SK-N-SH (cell line): ENCODE measurements at regions not wholly inside any gene's neighbourhood (a gene's known extent, or its start where the extent isn't known, plus 50 kb on each side); places are given as distances from the start of the nearest gene placed in this dataset.

Experiments
- CTCF ChIA-PET: fragments of 300-600, 350-600 bp; formaldehyde crosslinking; extraction: SDS; loops from one replicate; lab custom pipeline; 2021; lab: Yijun Ruan, JAX
- POLR2A ChIA-PET: fragments of 350-600 bp; sonication (Branson Sonifier 250); formaldehyde crosslinking; extraction: SDS; loops from one replicate; lab custom pipeline; 2020; ENCODE audit warnings: antibody characterized with exemption, inconsistent platforms; lab: Yijun Ruan, JAX
- DNase-seq: peaks from one replicate; pipeline ENCODE4 v3.0.0; 2012
- H2AFZ ChIP-seq: fragments of 200-600 bp; sonication (generic); 2 replicates; pipeline ENCODE4 v1.8.1; 2016; ENCODE audit warnings: antibody characterized with exemption, mild to moderate bottlenecking, low read depth
- H3F3A ChIP-seq: fragments of 200-600 bp; sonication (generic); replicated peaks from 2 replicates; pipeline ENCODE3; 2016; ENCODE audit warnings: antibody characterized with exemption, mild to moderate bottlenecking; ENCODE audit not compliant: insufficient read depth
- H3K27ac ChIP-seq, 2 experiments: fragments of 200-500 bp in 1 of 2; fragments of 200-600 bp in 1 of 2; sonication (Bioruptor generic) in 1 of 2; sonication (generic), shearing (Covaris generic) in 1 of 2; 2 replicates each; pipeline versions ENCODE4 v1.5.1 to v1.6.1; 2014 to 2016; ENCODE audit warnings: low read depth in 2 of 2, inconsistent platforms in 1 of 2, low read length in 1 of 2, mild to moderate bottlenecking in 1 of 2, mixed read lengths in 1 of 2
- H3K27me3 ChIP-seq: fragments of 200-600 bp; sonication (generic), shearing (Covaris generic); 2 replicates; pipeline ENCODE4 v1.6.1; 2016; ENCODE audit warnings: mixed run types; ENCODE audit not compliant: insufficient read depth
- H3K36me3 ChIP-seq, 2 experiments: fragments of 200-500 bp in 1 of 2; fragments of 200-600 bp in 1 of 2; sonication (Bioruptor generic) in 1 of 2; sonication (generic) in 1 of 2; replicated peaks in 1 of 2; 2 replicates each; pipeline versions ENCODE3 to v1.5.1; 2014 to 2016; ENCODE audit warnings: low read length in 1 of 2, mild to moderate bottlenecking in 1 of 2; ENCODE audit not compliant: insufficient read depth in 2 of 2, control insufficient read depth in 1 of 2
- H3K4me1 ChIP-seq, 2 experiments: fragments of 200-500 bp in 1 of 2; fragments of 200-600 bp in 1 of 2; sonication (Bioruptor generic) in 1 of 2; sonication (generic), shearing (Covaris generic) in 1 of 2; 2 replicates each; pipeline versions ENCODE4 v1.5.1 to v1.6.1; 2014 to 2016; ENCODE audit warnings: low read depth in 1 of 2, low read length in 1 of 2, mixed run types in 1 of 2; ENCODE audit not compliant: insufficient read depth in 2 of 2, control insufficient read depth in 1 of 2
- H3K4me2 ChIP-seq: fragments of 200-600 bp; sonication (generic), shearing (Covaris generic); 2 replicates; pipeline ENCODE4 v1.6.1; 2017; ENCODE audit warnings: mixed run types
- H3K4me3 ChIP-seq, 2 experiments: fragments of 200-500 bp in 1 of 2; fragments of 200-600 bp in 1 of 2; sonication (Bioruptor generic) in 1 of 2; sonication (generic), shearing (Covaris generic) in 1 of 2; 2 replicates each; pipeline versions ENCODE4 v1.5.1 to v1.8.1; 2014 to 2016; ENCODE audit warnings: low read depth in 2 of 2, inconsistent platforms in 1 of 2, low read length in 1 of 2, mild to moderate bottlenecking in 1 of 2, mixed read lengths in 1 of 2, moderate library complexity in 1 of 2
- H3K79me2 ChIP-seq: fragments of 200-600 bp; sonication (generic); 2 replicates; pipeline ENCODE4 v1.8.1; 2017; ENCODE audit warnings: mild to moderate bottlenecking; ENCODE audit not compliant: insufficient read depth
- H3K9ac ChIP-seq: fragments of 200-600 bp; sonication (generic); 2 replicates; pipeline ENCODE4 v1.6.1; 2017; ENCODE audit warnings: mixed run types
- H3K9me2 ChIP-seq: fragments of 200-600 bp; sonication (generic); 2 replicates; pipeline ENCODE4 v1.6.1; 2017; ENCODE audit warnings: mixed run types
- H3K9me3 ChIP-seq: fragments of 200-600 bp; sonication (generic); 2 replicates; pipeline ENCODE4 v1.6.1; 2017; ENCODE audit warnings: mixed run types, mild to moderate bottlenecking, moderate library complexity
- H4K20me1 ChIP-seq: fragments of 200-600 bp; sonication (generic); 2 replicates; pipeline ENCODE4 v1.6.1; 2017; ENCODE audit warnings: mild to moderate bottlenecking, mixed run types; ENCODE audit not compliant: insufficient read depth
- CHD2 ChIP-seq: fragments of 150-350 bp; IDR thresholded peaks from 2 replicates; pipeline ENCODE4 v1.6.1; 2018; ENCODE audit warnings: low read length; ENCODE audit not compliant: partially characterized antibody
- ELF1 ChIP-seq: IDR thresholded peaks from 2 replicates; pipeline ENCODE4 v1.4.0; 2012
- EP300 ChIP-seq, 2 experiments: IDR thresholded peaks; 2 replicates each; pipeline versions ENCODE4 v1.4.0 to v1.6.1; 2012; ENCODE audit warnings: borderline replicate concordance in 1 of 2, low read depth in 1 of 2, low read length in 1 of 2
- EZH2phosphoT487 ChIP-seq: fragments of 200-600 bp; sonication (generic); IDR thresholded peaks from 2 replicates; pipeline ENCODE4 v1.6.1; 2017; ENCODE audit warnings: low read depth, mixed run types, mild to moderate bottlenecking, antibody characterized with exemption, moderate library complexity, borderline replicate concordance
- FOSL2 ChIP-seq: IDR thresholded peaks from 2 replicates; pipeline ENCODE4 v1.4.0; 2012; ENCODE audit warnings: low read depth, mild to moderate bottlenecking, moderate library complexity, borderline replicate concordance
- FOXJ3 ChIP-seq: sonication (generic); formaldehyde crosslinking; IDR thresholded peaks from 2 replicates; pipeline ENCODE4 v1.5.1; 2020; ENCODE audit warnings: mild to moderate bottlenecking, missing genetic modification reagents
- GABPA ChIP-seq: IDR thresholded peaks from 2 replicates; pipeline ENCODE4 v1.4.0; 2012; ENCODE audit warnings: low read depth, mild to moderate bottlenecking
- MEF2A ChIP-seq: IDR thresholded peaks from 2 replicates; pipeline ENCODE4 v1.4.0; 2012; ENCODE audit warnings: low read depth, borderline replicate concordance
- MXI1 ChIP-seq: IDR thresholded peaks from 2 replicates; pipeline ENCODE4 v1.6.1; 2012; ENCODE audit warnings: mild to moderate bottlenecking, low read depth, low read length, improper control_type of control experiment
- POLR2AphosphoS5 ChIP-seq: IDR thresholded peaks from 2 replicates; pipeline ENCODE4 v1.6.1; 2012; ENCODE audit warnings: low read depth, low read length
- RFX5 ChIP-seq: IDR thresholded peaks from 2 replicates; pipeline ENCODE4 v1.6.1; 2012; ENCODE audit warnings: mild to moderate bottlenecking, improper control_type of control experiment, low read length
- SMC3 ChIP-seq: IDR thresholded peaks from 2 replicates; pipeline ENCODE4 v1.6.1; 2012; ENCODE audit warnings: low read depth, low read length, improper control_type of control experiment
- TAF1 ChIP-seq: IDR thresholded peaks from 2 replicates; pipeline ENCODE4 v1.6.1; 2012; ENCODE audit warnings: low read depth, mild to moderate bottlenecking, low read length, moderate library complexity, borderline replicate concordance
- TCF12 ChIP-seq: IDR thresholded peaks from 2 replicates; pipeline ENCODE4 v1.4.0; 2012
- YY1 ChIP-seq: IDR thresholded peaks from 2 replicates; pipeline ENCODE4 v1.4.0; 2012; ENCODE audit warnings: low read depth, mild to moderate bottlenecking
- ZBTB33 ChIP-seq: IDR thresholded peaks from 2 replicates; pipeline ENCODE4 v1.4.0; 2012; ENCODE audit warnings: low read depth, borderline replicate concordance
- WGBS: methylation state at CpG from one replicate; pipeline ENCODE4 v1.1.6; 2017; ENCODE audit warnings: low lambda C conversion rate; 5-methylcytosine and 5-hydroxymethylcytosine counted together
- TF ChIP-seq, protein P1 (sequence below): fragments of 200-600 bp; sonication (generic); IDR thresholded peaks from 2 replicates; pipeline ENCODE4 v1.6.1; 2017; ENCODE audit warnings: antibody characterized with exemption, mild to moderate bottlenecking, moderate library complexity
- TF ChIP-seq, protein P2 (sequence below): IDR thresholded peaks from 2 replicates; pipeline ENCODE4 v1.4.0; 2012; ENCODE audit warnings: low read depth, borderline replicate concordance
- TF ChIP-seq, protein P3 (sequence below): IDR thresholded peaks from 2 replicates; pipeline ENCODE4; 2012

GRCh38 chr10:100659361-100660098 lies 85.9 kb upstream of the PAX2 start:
- H4K20me1 ChIP-seq: no peaks in the 10 kb centered on the region
- H3K79me2 ChIP-seq: no peaks in the 10 kb centered on the region
- no peak overlapping the region for H2AFZ ChIP-seq
- no peak overlapping the region for H3K27ac ChIP-seq
- ChIA-PET CTCF (interaction anchor here (0.8 to 2.7 kb wide), 3 partner anchors 11 to 97 kb away, joined by 3 to 9 read pairs (median 7); no protein-coding TSS in a partner anchor), POLR2A (no interaction called here)
- no peaks in the 10 kb centered on the region for H3K9me2 ChIP-seq
- WGBS: 66% methylated on average over 38 of the region's 50 CpGs
- no peak overlapping the region for H3K9ac ChIP-seq
- no peaks in the 10 kb centered on the region for H3F3A ChIP-seq
- peaks cover 59% of the 10 kb centered on the region for H3K27me3 ChIP-seq
- H3K4me1 ChIP-seq: peaks cover 0 to 10% of the 10 kb centered on the region in 2 experiments; a peak in 1 of 4 replicates
- no peaks in the 10 kb centered on the region for H3K36me3 ChIP-seq
- TF ChIP-seq YY1 (no peak), ELF1 (no peak), FOSL2 (no peak), MXI1 (no peak), EZH2phosphoT487 (no peak), GABPA (no peak), ZBTB33 (no peak), MEF2A (no peak), TCF12 (no peak), POLR2AphosphoS5 (no peak), RFX5 (no peak), FOXJ3 (no peak), SMC3 (no peak), EP300 (IDR thresholded peaks at IDR 0.05; ENCODE audit: borderline replicate concordance in 1 of 2, low read depth in 1 of 2, low read length in 1 of 2) (no peak), TAF1 (no peak), CHD2 (no peak)
- TF ChIP-seq, protein P1, sequence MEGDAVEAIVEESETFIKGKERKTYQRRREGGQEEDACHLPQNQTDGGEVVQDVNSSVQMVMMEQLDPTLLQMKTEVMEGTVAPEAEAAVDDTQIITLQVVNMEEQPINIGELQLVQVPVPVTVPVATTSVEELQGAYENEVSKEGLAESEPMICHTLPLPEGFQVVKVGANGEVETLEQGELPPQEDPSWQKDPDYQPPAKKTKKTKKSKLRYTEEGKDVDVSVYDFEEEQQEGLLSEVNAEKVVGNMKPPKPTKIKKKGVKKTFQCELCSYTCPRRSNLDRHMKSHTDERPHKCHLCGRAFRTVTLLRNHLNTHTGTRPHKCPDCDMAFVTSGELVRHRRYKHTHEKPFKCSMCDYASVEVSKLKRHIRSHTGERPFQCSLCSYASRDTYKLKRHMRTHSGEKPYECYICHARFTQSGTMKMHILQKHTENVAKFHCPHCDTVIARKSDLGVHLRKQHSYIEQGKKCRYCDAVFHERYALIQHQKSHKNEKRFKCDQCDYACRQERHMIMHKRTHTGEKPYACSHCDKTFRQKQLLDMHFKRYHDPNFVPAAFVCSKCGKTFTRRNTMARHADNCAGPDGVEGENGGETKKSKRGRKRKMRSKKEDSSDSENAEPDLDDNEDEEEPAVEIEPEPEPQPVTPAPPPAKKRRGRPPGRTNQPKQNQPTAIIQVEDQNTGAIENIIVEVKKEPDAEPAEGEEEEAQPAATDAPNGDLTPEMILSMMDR: no peak
- TF ChIP-seq, protein P2, sequence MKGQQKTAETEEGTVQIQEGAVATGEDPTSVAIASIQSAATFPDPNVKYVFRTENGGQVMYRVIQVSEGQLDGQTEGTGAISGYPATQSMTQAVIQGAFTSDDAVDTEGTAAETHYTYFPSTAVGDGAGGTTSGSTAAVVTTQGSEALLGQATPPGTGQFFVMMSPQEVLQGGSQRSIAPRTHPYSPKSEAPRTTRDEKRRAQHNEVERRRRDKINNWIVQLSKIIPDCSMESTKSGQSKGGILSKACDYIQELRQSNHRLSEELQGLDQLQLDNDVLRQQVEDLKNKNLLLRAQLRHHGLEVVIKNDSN: no peak
- TF ChIP-seq, protein P3, sequence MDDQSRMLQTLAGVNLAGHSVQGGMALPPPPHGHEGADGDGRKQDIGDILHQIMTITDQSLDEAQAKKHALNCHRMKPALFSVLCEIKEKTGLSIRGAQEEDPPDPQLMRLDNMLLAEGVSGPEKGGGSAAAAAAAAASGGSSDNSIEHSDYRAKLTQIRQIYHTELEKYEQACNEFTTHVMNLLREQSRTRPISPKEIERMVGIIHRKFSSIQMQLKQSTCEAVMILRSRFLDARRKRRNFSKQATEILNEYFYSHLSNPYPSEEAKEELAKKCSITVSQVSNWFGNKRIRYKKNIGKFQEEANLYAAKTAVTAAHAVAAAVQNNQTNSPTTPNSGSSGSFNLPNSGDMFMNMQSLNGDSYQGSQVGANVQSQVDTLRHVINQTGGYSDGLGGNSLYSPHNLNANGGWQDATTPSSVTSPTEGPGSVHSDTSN: no peak
- DNase-seq: no peak
- H3K4me3 ChIP-seq: no peak overlapping the region
- no peak overlapping the region for H3K4me2 ChIP-seq
- H3K9me3 ChIP-seq: no peaks in the 10 kb centered on the region
